GM12873 (cell line): ENCODE measurements at regions not wholly inside any gene's neighbourhood (a gene's known extent, or its start where the extent isn't known, plus 50 kb on each side); places are given as distances from the start of the nearest gene placed in this dataset.

Experiments used
- TF ChIP-seq, protein P1 (sequence below): IDR thresholded peaks from 2 replicates; pipeline ENCODE4 v1.5.1; 2012; ENCODE audit warnings: low read depth, mild to moderate bottlenecking, moderate library complexity, low read length, control low read depth; ENCODE audit not compliant: insufficient read depth; ENCODE audit errors: missing control alignments

DNA sequence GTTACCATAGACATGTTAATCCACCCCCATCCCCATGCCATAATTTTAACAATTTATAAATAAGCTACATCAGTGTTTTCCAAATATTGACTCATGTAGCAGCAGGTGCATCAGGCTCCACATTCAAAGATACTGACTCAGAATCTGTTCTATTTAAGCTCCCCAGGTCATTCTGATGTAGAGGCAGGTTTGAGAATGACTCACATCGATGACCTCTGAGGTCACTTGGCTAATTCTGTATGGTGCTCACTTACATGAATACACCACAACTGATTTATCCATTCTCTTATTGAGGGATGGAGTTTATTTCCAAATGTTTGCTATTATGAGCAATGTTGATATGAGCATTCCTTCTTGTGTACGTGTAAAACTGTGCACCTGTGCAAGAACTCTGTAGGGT is 1159.0 kb downstream of the TYW1 start:
- TF ChIP-seq, protein P1, sequence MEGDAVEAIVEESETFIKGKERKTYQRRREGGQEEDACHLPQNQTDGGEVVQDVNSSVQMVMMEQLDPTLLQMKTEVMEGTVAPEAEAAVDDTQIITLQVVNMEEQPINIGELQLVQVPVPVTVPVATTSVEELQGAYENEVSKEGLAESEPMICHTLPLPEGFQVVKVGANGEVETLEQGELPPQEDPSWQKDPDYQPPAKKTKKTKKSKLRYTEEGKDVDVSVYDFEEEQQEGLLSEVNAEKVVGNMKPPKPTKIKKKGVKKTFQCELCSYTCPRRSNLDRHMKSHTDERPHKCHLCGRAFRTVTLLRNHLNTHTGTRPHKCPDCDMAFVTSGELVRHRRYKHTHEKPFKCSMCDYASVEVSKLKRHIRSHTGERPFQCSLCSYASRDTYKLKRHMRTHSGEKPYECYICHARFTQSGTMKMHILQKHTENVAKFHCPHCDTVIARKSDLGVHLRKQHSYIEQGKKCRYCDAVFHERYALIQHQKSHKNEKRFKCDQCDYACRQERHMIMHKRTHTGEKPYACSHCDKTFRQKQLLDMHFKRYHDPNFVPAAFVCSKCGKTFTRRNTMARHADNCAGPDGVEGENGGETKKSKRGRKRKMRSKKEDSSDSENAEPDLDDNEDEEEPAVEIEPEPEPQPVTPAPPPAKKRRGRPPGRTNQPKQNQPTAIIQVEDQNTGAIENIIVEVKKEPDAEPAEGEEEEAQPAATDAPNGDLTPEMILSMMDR, result no peak

DNA sequence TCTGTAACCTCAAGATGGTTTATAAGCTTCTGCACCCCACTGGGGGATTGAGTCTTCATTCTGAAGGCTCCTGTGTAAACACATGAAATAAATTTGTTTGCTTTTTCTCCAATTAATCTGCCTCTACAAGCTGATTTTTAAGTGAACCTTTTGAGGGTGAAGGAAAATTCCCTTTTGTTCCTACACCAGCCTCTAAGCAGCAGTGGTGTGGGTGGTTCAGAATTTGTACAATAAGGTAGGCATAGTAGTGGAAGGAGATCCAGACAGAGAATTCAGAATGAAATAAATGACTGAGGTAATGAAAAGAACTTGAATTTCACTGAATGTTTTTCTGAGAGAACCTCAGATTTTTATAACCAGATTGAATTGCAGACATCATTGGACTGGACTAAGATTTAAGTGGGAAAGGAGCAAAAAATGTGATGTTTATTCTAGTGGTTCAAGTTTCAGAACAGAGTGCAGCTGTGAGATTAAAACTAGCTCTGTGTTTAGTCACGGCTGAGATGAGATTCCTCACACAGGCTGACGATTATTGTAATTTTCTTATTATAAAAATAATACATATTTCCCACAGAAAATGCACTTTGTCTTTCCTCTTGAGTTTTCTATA is 1162.2 kb downstream of the TYW1 start:
- TF ChIP-seq, protein P1, result no peak

DNA sequence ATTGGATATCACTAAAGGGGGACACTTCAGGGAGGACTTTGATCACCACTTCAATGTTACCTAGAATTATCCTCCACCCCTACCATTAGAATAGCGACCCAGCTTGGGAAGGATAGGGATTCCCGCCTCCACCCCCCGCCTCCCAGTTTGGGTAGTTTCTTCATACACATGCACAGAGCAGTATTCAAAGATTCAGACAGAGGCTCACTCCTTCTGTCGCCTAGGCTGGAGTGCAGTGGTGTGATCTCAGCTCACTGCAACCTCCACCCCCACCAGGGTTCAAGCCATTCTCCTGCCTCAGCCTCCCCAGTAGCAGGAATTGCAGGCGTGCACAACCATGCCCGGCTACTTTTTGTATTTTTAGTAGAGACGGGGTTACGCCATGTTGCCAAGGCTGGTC is 1166.1 kb downstream of the TYW1 start:
- TF ChIP-seq, protein P1, result no peak

DNA sequence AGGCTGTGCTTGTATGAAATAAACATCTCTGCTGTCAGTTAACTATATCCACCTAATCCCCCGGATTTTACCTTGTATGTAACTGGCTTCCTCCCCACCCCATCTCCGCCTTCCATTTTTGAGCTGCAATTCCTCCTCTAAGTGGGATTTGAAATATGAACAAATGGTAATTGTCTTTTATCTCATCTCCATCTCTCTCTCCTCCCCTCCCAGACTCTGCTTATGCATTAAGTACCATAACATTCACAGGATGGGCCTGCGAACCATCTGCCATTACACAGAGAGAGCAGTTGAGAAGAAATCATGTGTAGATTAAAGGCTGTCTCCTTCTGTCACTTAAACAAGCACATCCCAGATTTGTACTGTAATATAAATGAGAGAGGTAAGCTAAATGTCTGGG is 1169.9 kb downstream of the TYW1 start:
- TF ChIP-seq, protein P1, result no peak

DNA sequence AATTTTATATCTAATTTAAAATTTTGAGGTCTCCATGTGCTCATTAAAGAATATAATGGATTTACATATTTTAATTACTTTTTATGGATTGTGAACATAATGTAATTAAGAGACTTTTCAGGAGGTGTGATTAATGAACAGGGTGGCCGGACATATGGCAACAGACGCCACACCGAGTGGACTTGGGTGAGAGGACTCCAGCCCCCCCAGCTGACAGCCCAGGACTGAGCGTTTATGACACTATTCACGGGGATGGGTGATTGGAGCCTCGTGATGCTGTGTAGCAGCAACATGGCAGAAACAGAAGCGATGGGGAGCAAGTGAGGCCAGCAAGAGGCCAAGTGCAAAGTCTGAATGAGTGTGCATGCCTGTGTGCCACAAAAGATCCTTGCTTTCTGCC is 1176.9 kb downstream of the TYW1 start:
- TF ChIP-seq, protein P1, result no peak

DNA sequence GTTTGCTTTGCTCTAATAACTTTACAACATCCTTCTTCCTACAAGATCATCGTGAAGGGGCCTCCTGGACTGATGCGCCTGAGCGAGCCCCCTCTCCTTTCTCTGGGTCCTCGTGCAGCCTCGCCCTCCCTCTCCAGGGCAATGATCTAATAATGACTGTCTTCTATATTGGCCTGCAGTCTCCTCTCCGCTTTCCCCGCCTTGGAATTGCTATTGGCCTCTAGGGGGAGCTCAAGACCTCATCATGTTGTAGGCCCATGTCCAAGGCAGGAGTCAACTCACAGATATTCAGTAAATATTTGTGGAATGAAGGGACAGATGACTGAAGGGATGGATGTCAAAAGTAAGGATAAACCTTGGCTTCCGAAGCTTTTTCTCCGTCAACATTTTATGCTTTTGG is 1180.3 kb downstream of the TYW1 start:
- TF ChIP-seq, protein P1, result peak; percentile 56

DNA sequence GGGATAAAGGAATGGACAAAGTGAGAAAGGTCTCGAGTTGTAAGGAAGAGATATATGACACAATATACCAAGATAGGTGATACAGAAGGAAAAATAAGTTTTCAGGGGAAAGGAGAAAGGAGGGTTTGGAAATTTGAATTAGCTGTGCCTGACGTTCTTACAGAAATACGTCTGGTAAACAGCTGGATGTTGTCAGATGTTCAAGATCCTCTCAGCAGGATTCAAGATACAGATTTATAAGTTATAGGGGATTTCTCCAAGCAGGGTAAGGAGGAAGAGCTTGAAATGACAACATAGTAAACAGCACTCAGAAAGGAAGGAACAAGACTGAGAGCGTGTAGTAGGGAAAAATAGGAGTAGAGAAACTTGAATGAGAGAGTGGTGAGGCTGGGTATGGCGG is 1184.1 kb downstream of the TYW1 start:
- TF ChIP-seq, protein P1, result no peak

DNA sequence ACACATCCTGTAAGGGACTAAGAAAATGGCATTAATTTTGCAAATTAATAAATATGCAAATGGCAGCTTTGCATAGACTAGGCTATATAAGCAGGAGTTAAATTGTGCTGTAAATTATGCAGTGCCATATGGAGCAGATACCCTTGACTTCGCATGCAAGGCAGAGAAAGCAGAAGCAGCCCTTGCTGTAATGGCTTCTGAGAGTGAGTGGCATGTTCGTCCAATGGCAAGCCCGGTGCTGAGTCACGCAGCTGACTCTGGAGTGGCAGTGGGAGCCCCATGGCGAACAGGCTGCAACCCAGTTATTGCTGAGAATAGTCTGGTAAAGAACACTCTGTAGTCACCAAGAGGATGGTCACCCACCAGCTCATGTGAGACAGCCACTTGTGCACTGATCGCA is 1186.5 kb downstream of the TYW1 start:
- TF ChIP-seq, protein P1, result no peak
